TTC549 (cell line): ENCODE measurements at regions not wholly inside any gene's neighbourhood (a gene's known extent, or its start where the extent isn't known, plus 50 kb on each side); places are given as distances from the start of the nearest gene placed in this dataset.

Source experiments
- FAIRE-seq: peaks from 2 replicates; lab custom pipeline; 2012; peaks lifted over from hg19 to GRCh38; lab: Jason Lieb, UNC

DNA sequence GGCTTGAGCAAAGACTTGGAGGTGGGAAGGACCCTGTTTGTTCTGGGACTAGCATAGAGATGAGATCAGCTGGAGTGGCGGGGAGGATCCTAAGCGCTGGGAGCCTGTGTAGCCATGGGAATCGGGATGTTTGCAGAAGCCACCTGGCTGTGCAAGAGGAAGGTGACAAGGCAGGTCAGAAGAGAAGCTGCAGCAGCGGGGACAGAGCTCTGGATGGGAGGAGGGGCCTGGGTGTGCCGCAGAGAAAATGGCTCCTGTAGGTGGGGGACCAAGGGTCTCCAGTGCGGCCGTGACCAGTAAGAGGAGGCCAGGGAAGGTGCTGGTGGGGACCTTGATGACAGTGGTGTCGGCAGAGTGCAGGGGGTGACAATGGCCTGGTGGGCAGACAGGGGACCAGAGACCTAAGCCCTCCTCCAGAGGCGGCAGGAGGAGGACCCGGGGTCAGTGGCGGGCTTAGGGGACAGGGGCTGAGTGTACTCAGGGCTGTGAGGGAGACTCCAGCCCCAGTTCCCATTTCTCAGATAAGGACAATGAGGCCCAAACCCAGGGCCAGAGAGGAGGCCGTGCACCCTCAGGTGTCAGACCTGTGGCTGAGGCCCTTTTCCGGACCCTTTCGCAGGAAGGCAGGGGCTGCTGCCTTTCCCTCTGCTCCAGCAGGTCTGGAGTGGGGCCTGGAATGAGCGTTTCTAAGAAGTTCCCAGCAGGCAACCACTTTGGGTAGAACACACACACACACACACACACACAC, 206.6 kb upstream of the RTL1 start:
- no peak for FAIRE-seq

DNA sequence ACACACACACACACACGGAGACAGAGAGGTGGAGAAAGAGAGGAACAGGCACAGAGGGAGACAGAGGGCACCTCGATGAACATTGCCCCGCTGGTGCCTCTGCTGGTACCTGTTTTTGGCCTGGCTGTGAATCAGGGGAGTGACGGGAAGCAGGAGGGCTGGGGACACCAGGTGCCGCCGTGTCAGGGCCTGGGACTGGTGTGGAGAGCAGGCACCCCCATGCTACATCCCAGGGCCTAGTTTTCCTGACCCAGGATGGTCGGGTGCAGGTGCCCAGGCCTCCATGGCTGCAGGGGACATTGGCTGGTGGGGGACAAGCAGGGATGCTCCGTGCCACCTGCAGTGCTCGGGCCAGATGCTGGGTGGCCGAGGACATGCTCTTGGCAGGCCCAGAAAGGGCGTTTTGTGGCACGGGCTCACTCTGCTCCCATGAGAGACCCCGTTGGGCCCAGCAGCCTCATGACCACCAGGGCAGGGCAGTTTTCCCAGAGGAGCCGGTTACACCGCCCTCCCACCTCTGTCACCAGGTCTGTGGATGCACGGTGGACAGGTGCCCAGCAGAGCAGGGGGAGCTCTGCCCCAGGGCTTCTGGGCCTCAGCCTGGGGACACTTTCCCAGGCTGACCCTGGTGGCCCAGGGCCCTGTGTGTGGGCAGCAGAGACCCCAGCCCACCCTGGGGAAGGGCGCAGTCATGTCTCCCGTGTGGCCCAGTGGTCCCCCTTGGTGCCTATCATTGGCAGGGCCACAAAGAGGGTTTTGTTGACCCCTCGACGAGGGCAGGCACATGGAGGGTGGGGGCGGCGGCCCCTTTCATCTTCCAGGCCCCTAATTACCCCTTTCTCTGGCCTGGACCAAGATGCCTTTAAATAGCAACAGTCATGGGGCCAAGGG, 207.5 kb upstream of the RTL1 start:
- FAIRE-seq, result no peak

DNA sequence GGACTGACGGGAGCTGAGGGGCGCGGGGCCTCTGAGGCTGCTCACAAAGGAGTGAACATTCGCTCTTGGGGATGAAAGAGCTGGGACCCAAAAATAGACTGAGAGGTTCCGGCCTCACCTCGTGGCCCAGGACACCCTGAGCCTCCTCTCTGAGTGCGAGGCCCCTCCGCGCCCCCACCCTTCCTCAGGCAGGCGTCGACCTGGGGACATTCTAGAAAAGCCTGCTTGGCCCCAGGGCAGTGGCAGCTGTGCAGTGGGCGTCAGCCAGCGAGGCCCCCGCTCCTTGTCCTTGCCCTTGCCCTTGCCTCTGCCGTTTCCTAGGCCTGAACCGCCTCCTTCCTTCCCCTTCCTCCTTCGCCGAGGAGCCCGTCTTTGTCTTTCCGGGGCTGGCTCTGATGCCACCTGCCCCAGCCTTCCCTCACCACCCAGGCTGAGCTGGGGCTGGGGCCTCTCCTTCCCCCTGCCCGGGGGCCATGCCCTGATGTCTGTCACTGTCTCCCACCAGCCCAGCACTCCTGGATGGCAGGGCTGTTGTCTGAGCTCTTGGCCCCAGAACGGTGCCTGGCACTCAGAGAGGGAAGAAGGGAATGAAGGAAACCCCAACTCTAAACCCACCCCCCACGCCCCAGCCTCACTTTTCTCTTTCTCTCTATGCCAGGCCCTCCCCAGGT, 208.2 kb upstream of the RTL1 start:
- FAIRE-seq, result no peak

DNA sequence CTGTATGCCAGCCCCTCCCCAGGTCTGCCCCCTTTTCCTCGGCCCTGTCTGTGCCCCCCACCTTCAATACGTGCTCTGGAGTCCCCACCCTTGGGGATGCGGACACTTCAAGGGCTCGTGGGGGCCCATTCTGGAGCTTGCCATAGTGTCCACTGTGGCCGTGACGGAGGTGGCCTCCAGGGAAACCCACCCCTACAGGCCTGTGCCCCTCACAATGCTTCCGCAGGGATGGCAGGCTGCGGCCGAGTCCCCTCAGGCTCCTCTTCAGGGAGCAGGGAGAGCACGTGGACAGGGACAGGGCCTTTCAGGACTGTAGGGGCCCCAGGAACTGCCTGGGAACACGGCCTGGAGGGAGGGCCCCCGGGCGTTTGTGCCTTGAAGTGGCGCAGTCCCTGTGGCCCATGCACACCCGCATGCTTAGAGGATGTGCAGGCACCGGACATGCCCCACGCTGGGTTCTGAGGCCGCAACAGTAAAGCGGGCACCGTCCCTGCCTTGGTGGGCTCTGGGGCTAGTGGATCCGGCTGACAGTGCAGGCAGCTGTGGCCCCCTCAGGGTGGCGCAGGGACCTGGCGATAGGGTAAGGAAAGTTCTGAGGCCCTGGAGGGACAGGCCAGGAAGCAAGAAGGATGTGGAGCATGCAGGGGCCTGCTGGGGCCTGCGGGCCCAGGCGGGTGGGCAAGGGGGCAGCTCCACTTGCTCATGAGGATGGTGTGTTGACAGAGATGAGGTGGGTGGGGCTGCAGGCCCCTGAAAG, 209.0 kb upstream of the RTL1 start:
- no peak for FAIRE-seq

DNA sequence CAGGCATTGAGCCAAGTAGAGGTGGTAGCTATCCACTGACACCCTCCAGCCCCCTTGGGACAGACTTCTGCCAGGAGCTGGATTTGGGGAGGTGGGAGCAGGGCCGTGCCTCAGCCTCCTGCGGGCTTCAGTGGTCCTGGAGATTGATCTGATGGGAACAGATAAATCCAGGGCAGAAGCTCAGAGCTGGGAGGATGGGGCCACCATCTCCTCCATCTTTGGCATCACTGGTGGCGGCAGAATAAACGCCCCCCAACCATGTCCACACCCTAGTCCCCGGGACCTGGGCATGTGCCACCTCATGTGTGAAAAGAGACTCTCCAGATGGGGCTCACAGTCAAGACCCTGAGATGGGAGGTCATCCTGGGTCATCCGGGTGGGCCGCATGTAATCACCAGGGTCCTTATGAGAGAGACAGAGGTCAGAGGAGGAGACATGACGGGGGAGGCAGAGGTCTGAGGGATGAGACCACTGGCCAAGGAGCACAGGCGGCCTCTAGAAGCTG, 209.6 kb upstream of the RTL1 start:
- FAIRE-seq, result no peak

DNA sequence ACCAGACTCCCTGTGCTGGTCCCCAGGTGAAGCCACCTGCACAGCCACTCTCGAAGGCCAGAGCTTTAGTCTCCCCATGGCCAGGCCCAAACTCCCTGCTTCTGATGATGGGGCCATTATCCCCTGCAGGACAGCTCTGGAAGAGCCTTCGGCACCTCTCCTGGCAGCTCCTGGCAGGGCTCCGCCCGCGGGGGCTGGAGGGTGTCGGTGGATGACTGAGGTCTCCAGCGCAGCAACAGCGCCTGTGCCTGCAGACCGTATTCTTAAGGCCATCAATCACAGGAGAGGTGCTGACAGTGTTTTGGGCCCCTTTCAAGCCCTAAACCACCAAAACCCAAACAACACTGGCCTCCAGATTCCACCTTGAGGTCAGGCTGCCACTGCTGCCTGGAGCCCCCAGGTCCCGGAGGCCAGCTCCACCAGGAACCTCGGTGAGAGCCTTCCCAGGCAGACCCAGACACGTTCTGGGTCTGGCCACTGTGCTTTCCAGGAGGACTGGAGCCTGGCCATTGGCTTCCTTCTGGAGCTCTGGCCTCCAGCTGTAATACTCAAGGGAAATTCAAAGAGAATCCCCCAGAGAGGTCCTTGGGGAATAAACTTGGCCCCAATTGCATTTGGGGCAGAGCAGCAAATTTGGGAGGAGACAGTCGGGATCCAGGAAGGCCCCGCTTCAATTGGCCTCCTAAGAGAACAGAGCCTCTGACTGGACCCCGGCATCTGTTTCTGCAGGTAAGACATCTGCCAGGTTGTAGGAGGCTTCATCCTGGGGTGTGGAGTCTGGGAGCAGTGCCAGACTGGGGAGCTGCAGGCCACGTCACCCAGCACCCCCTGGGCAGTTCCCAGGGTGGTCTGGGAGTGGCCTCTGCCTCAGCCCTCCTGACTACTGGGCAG, 210.6 kb upstream of the RTL1 start:
- FAIRE-seq, result no peak

DNA sequence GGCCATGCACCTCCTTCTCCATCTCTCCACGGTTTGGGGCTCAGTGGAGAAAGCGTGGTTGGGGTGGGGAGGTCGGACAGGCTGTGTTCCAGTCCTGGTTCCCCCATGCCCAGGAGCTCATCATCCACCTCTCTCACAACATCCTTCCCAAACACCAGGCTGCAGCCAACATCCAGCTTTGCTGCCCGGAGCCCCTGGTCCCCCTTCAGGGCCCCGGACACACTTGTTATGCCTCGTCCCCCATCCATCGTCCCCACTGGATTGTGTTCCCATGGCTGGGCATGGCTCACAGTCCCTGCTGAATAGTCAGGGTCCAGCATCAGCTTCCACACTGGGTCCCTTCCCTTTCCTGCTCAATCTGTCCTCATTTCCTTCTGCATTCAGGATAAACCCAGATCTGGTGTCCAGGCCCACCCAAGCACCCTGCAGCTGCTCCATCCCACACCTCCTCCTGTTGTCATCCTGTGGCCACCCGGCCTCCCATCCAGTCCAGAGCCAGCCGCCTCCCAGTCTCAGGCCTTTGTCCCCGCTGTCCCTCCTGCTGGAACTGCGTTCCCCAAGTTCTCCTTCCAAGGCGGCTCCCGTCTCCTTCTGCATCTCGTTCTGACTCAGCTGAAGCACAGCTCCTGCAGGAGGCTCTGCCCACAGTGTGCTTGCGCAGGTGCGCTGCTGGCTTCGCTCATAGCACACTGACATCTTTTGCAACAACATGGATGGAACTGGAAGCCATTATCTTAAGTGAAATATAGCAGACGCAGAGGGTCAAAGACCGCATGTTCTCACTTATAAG, 211.4 kb upstream of the RTL1 start:
- no peak for FAIRE-seq

DNA sequence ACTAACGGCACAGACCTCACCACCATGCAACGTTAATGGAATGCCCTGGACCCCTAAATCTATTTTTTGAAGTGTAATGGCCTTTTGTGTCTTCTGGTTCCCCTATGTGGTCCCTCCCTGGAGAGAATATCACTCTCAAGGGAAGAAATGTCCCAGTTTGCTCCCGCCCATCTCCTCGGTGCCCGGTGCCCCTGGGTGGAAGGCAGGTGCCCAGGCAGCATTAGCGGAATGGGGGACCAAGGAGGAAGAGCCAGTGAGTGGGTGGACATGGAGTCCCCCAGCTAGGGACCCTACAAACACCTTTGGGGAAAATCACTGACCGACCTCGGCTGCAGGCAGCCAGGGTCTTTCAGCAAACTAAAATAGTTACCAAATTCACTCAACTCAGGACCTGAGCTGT, 212.1 kb upstream of the RTL1 start:
- no peak for FAIRE-seq

DNA sequence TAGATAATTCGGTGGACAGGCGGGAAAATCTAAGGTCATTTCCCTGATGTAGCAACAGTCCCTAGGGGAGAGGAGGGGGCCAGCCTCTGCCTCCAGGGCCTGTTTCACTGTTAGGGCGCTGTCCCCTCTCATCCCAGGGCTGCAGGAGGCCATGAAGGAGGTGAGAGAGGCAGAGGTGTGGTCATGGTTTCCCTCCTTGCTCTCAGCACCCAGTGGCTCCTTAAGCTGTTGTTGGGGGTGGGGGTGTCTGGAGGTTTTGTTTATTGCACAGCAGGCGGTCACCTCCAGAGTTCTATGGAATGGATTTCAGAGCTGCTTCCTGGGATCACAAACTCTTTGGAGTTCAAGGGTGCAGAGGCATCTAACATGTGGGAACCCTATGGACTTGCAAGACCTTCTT, 212.5 kb upstream of the RTL1 start:
- no peak for FAIRE-seq

DNA sequence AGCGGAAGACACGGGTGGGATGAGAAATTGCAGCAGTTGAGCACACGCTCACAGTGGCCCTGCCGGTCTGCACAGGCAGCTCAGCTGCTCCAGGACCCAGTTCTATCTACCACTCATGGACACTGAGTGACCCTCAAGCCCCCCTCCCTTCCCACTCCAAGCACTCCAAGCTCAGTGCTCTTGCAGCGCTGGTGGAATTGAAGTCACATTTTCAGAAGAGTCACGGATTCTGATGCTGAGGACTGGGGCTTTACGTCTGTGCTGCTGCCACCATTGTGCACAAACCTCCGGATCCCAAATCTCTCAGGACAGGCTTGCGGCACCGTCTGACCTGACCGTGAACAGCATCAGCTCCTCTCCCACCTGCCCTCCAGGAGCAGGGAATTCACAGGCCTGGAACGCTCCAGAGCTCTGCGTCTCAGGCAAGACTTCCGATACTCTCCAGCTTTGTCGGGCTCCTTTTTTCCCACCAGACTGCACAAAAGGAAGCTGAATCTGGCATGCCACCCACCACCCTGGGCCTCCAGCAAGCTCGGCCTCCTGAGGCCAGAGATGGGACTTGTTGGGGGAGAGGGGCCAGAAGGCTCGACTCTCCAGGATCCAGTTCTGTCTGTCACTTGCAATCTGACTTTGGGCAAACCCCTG, 213.1 kb upstream of the RTL1 start:
- FAIRE-seq, result no peak

DNA sequence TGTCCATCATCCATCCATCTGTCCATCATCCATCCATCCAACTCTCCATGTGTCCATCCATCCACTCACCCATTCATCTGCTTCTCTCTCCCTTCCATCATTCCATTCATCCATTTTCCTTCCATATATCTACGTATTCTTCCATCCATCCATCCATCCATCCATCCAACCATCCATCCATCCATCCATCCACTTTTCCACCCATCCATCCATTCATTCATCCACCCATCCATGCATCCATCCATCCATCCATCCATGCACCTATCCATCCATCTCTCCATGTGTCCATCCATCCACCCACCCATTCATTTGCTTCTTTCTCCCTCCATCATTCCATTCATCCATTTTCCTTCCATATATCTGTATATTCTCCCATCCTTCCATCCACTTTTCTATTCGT, 214.0 kb upstream of the RTL1 start:
- FAIRE-seq, result no peak

DNA sequence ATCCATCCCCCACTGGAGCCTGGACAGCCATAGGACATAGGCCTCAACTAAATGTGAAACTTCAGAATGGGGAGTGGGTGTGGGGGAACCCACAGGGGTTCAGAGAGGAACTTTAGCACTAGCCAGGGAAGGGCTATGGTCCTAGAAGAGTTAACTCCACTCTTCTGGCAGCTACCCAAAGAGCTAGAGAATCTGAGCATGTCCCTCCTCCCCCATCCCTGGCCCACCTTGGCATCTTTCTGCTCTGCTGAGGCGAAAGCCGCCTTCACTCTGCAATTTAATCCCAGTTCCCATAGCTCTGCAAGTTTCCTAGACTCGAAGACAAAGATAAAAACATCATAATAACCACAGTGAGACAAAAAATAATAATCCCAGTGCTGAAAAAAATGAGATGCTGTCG, 214.7 kb upstream of the RTL1 start:
- FAIRE-seq, result no peak

DNA sequence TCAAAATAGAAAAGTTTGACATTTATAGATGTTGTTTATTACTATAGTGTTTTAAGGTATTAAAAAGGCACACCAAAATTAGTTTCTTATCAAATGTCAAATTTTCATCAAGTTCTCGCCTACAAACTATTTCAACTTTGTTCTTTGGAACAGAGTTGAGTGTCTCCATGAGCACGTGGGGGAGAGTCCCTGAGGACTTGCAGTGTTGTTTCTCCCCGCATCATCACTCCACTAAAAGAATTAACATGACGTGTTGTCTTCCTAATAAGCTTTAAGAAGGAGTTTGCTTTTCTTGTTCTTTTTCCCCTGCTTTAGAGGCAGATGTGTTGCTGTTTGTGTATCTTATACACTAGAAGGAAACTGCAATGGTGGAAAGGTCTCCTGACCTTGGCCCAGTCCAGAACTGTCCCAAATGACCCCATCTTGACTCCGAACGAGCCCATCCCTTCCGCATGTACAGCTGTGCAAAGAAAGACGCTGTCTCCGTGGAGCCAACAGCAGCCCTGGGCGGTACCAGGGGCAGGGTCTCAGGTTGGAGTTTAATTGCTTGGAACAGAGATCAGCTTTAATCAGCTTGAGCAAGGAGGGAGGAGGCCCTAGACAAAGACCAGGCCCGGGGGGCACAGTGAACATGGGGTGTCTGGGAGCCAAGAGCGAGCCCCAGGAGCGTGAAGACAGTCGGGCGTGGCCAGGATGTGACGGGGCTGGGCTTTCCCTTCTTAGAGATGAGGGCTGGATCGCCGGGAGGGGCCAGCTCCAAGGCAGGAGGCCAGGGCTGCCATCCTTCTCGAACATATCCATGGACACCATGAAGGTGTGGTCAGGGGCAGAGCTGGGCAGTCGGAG, 215.4 kb upstream of the RTL1 start:
- no peak for FAIRE-seq

DNA sequence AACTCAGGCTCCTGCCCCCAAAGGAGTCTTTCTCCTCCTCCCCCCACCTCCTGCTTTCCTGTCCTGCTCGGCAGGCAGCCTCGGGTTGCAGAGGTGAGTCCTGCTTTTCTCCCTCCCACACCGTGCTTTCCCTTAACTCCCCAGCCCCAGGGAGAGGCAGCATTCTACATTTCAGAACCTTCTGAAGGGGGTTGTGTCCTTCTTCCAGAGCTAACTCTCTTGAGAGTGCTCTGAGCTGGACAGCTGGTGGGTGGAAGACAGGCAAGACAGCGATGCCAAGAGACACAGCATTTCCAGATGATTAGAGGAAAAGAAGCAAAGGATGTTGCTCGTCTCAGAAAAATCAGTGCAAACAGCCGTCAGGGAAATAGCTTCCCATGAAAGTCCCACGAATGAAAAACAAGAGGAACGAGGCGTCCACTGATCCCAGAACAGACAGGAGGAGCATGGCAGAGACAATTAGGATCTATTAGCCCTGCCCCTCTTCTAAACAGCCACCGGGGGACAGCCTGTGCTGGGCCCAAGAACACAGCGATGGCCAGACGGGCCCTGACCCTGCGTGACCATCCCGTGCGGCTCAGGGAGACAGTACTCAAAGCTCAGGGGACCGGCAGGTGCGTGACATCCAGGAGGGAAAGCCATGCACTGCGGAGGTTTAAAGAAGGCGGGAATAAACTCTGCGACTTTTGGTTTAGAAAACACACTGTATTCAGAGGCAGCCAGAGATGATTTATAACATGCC, 216.5 kb upstream of the RTL1 start:
- FAIRE-seq, result no peak

DNA sequence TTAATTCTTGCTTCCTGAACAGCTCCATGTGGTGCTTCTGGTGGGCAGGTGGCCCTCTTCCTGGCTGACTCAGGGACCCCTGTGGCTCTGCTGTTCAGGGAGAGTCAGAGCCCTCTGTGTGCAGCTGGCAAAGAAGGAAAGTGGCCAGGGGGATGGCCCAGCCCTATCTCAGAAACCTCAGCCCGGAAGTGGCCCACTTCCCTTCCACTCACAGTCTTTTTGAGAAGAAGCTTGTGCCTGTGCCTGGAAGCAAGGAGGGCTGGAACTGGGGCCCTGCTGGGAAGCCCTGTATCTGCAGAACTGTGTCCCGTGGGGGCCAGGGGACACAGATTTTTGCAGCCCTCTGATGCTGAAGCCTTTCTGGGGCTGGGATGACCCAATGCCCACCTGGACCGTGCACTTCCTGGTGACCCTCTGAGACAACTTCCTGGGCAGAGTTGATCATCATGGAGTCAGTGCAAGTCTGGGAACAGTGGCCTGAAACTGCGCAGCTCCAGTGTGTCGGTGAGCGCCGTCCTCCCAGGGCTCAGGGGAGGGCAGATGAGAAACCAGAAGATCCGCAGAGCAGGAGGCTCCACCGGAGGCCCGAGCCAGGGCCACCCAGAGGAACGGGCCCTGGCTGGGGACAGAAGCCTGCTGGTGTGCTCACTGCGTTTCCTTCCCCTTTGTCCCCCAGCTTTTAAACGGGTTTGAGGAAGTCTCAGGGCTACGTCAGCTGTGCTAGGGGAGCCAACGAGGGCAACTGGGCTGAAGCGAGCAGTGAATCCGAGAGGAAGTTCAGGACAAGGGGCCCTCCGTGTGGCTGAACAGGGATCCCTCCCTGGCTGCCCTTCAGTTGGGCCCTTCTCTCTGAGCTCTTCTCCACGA, 217.4 kb upstream of the RTL1 start:
- no peak for FAIRE-seq

DNA sequence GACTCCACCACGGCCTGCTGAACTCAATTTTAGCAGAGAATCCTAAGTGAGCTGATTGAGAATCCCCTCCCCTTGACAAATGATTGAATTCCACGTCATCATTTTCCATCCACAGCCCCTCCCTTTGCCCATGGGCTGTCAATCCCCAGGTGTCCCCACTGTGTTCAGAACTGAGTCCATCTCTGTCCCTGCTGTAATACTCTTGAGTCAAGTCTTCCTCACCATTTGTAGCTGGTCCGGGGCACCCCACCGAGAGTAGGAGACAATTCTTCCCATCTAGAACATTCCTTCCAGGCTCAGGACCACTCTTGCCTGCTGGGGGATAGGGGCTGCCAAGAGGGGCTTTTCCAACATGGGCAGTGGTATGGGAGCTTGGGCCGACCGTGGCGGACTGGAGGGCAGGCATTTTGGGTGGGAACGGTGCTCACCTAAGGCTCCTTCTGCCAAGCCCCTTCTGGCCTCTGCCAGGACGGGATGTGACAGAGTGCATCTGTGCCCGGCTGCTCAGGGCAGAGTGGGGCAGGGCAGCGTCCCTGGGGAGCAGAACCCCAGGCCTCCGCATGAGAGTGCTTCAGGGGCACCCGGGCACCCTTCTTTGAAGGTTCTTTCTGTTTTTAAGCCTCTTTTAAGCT, 218.1 kb upstream of the RTL1 start:
- no peak for FAIRE-seq
